ENCODE measurements at regions not wholly inside any gene's neighbourhood (a gene's known extent, or its start where the extent isn't known, plus 50 kb on each side); places are given as distances from the start of the nearest gene placed in this dataset.

- H3K4me3 ChIP-seq (ENCODE audit: low read depth, low read length): no peak overlapping the region
- no peak overlapping the region for H3K27ac ChIP-seq
- H3K4me2 ChIP-seq (ENCODE audit: low read length): no peak overlapping the region
- no peaks in the 10 kb centered on the region for H3K79me2 ChIP-seq
- no peaks in the 10 kb centered on the region for H3K36me3 ChIP-seq (ENCODE audit: control insufficient read depth, insufficient read depth, low read length)
- no peak for TF ChIP-seq CTCF (IDR thresholded peaks at IDR 0.05)
- H3K27me3 ChIP-seq (ENCODE audit: control insufficient read depth, insufficient read depth, low read length): no peaks in the 10 kb centered on the region
- no peaks in the 10 kb centered on the region for H3K9me3 ChIP-seq (ENCODE audit: control insufficient read depth, low read length)
- no peak overlapping the region for H2AFZ ChIP-seq
- H3K9ac ChIP-seq: no peak overlapping the region
- no peaks in the 10 kb centered on the region for H3K4me1 ChIP-seq
Observed at GRCh38 chr2:175766880-175767279, 235.2 kb downstream of the LNPK start.

GRCh38 chr2:175755656-175756386 is 246.2 kb downstream of the LNPK start:
- Histone ChIP-seq H3K4me3 (ENCODE audit: low read depth, low read length) (no peak overlapping the region), H3K27me3 (ENCODE audit: control insufficient read depth, insufficient read depth, low read length) (no peaks in the 10 kb centered on the region), H3K79me2 (no peaks in the 10 kb centered on the region), H3K36me3 (ENCODE audit: control insufficient read depth, insufficient read depth, low read length) (no peaks in the 10 kb centered on the region), H2AFZ (no peak overlapping the region), H3K4me1 (no peaks in the 10 kb centered on the region), H3K9ac (no peak overlapping the region), H3K27ac (no peak overlapping the region), H3K4me2 (ENCODE audit: low read length) (no peak overlapping the region), H3K9me3 (ENCODE audit: control insufficient read depth, low read length) (no peaks in the 10 kb centered on the region)
- TF ChIP-seq CTCF (IDR thresholded peaks at IDR 0.05): no peak

- Histone ChIP-seq H3K36me3 (ENCODE audit: control insufficient read depth, insufficient read depth, low read length) (no peaks in the 10 kb centered on the region), H2AFZ (no peak overlapping the region), H3K4me3 (ENCODE audit: low read depth, low read length) (no peak overlapping the region), H3K27ac (no peak overlapping the region), H3K27me3 (ENCODE audit: control insufficient read depth, insufficient read depth, low read length) (no peaks in the 10 kb centered on the region), H3K4me1 (no peaks in the 10 kb centered on the region), H3K4me2 (ENCODE audit: low read length) (no peak overlapping the region), H3K79me2 (no peaks in the 10 kb centered on the region), H3K9me3 (ENCODE audit: control insufficient read depth, low read length) (no peaks in the 10 kb centered on the region), H3K9ac (no peak overlapping the region)
- TF ChIP-seq CTCF (IDR thresholded peaks at IDR 0.05): no peak
Observed at GRCh38 chr2:175755169-175755568, 246.9 kb downstream of the LNPK start.

GRCh38 chr2:175750195-175750594 is 251.9 kb downstream of the LNPK start:
- H3K27ac ChIP-seq: no peak overlapping the region
- H3K4me1 ChIP-seq: no peaks in the 10 kb centered on the region
- H3K9ac ChIP-seq: no peak overlapping the region
- no peak overlapping the region for H3K4me2 ChIP-seq (ENCODE audit: low read length)
- H3K4me3 ChIP-seq (ENCODE audit: low read depth, low read length): no peak overlapping the region
- no peaks in the 10 kb centered on the region for H3K79me2 ChIP-seq
- no peak overlapping the region for H2AFZ ChIP-seq
- no peaks in the 10 kb centered on the region for H3K27me3 ChIP-seq (ENCODE audit: control insufficient read depth, insufficient read depth, low read length)
- no peak for TF ChIP-seq CTCF (IDR thresholded peaks at IDR 0.05)
- H3K9me3 ChIP-seq (ENCODE audit: control insufficient read depth, low read length): no peaks in the 10 kb centered on the region
- H3K36me3 ChIP-seq (ENCODE audit: control insufficient read depth, insufficient read depth, low read length): no peaks in the 10 kb centered on the region

- no peaks in the 10 kb centered on the region for H3K9me3 ChIP-seq (ENCODE audit: control insufficient read depth, low read length)
- no peak overlapping the region for H3K4me2 ChIP-seq (ENCODE audit: low read length)
- H3K4me1 ChIP-seq: no peaks in the 10 kb centered on the region
- no peak overlapping the region for H3K27ac ChIP-seq
- no peak for TF ChIP-seq CTCF (IDR thresholded peaks at IDR 0.05)
- no peaks in the 10 kb centered on the region for H3K79me2 ChIP-seq
- H2AFZ ChIP-seq: no peak overlapping the region
- no peaks in the 10 kb centered on the region for H3K36me3 ChIP-seq (ENCODE audit: control insufficient read depth, insufficient read depth, low read length)
- no peaks in the 10 kb centered on the region for H3K27me3 ChIP-seq (ENCODE audit: control insufficient read depth, insufficient read depth, low read length)
- H3K4me3 ChIP-seq (ENCODE audit: low read depth, low read length): no peak overlapping the region
- H3K9ac ChIP-seq: no peak overlapping the region
Observed at GRCh38 chr2:175745911-175746310, 256.2 kb downstream of the LNPK start.

Measured in parathyroid adenoma (tissue), 2 donors.